Activated naive CD8-positive, alpha-beta T cell treated with anti-CD3 and anti-CD28 coated beads, Interleukin-2, amount 10 ng/mL, durations not matched to agents 7 days and 5 days (primary cell): ENCODE measurements at regions not wholly inside any gene's neighbourhood (a gene's known extent, or its start where the extent isn't known, plus 50 kb on each side); places are given as distances from the start of the nearest gene placed in this dataset.
"Not testable (repeated sequence)": the region's sequence is repeated elsewhere in the genome, so short reads cannot be mapped to it uniquely, and the experiment has no call there.

Source experiments
- ATAC-seq: fragments of 150-1000 bp; cut with Tn5 transposase; one replicate; pipeline ENCODE4 v1.10.0; 2021; ENCODE audit warnings: low read depth, moderate library complexity
- POLR2A ChIA-PET: fragments of 350-600 bp; sonication (Branson Sonifier 250); formaldehyde crosslinking; loops from one replicate; lab custom pipeline; 2021; ENCODE audit warnings: antibody characterized with exemption; lab: Charles Lee
- DNase-seq: peaks from one replicate; pipeline ENCODE4 v3.0.0; 2021
- H3K27ac Mint-ChIP-seq: one replicate; pipeline ENCODE4 v1.8.0; 2022; ENCODE audit warnings: mild to moderate bottlenecking, mixed read lengths
- H3K27me3 Mint-ChIP-seq: one replicate; pipeline ENCODE4 v1.8.0; 2022; ENCODE audit warnings: mild to moderate bottlenecking, moderate library complexity, mixed read lengths
- H3K36me3 Mint-ChIP-seq: one replicate; pipeline ENCODE4 v1.8.0; 2021; ENCODE audit warnings: mild to moderate bottlenecking, mixed read lengths
- H3K4me1 Mint-ChIP-seq: one replicate; pipeline ENCODE4 v1.8.0; 2021; ENCODE audit warnings: mixed read lengths
- H3K4me3 Mint-ChIP-seq: one replicate; pipeline ENCODE4 v1.8.0; 2022; ENCODE audit warnings: mild to moderate bottlenecking, moderate library complexity, mixed read lengths
- H3K9me3 Mint-ChIP-seq: one replicate; pipeline ENCODE4 v1.8.0; 2021; ENCODE audit warnings: mixed read lengths

GRCh38 chr20:12241065-12241464, 323.4 kb downstream of the BTBD3 start:
- H3K9me3 Mint-ChIP-seq: peaks cover 4% of the 10 kb centered on the region
- H3K27me3 Mint-ChIP-seq: no peaks in the 10 kb centered on the region
- DNase-seq (no peak), ATAC-seq (no peak)
- no peak overlapping the region for H3K27ac Mint-ChIP-seq
- H3K36me3 Mint-ChIP-seq: no peaks in the 10 kb centered on the region
- no peak overlapping the region for H3K4me3 Mint-ChIP-seq
- H3K4me1 Mint-ChIP-seq: no peaks in the 10 kb centered on the region
- POLR2A ChIA-PET: no interaction called here

GRCh38 chr20:12243327-12243726, 325.6 kb downstream of the BTBD3 start:
- ATAC-seq: no peak
- H3K27ac Mint-ChIP-seq: no peak overlapping the region
- POLR2A ChIA-PET: no interaction called here
- H3K4me1 Mint-ChIP-seq: no peaks in the 10 kb centered on the region
- H3K4me3 Mint-ChIP-seq: no peak overlapping the region
- H3K27me3 Mint-ChIP-seq: no peaks in the 10 kb centered on the region
- H3K9me3 Mint-ChIP-seq: peaks cover 6% of the 10 kb centered on the region
- DNase-seq: no peak
- H3K36me3 Mint-ChIP-seq: no peaks in the 10 kb centered on the region

- no peak overlapping the region for H3K4me3 Mint-ChIP-seq
- H3K36me3 Mint-ChIP-seq: no peaks in the 10 kb centered on the region
- no peaks in the 10 kb centered on the region for H3K27me3 Mint-ChIP-seq
- no peak for ATAC-seq
- H3K4me1 Mint-ChIP-seq: no peaks in the 10 kb centered on the region
- H3K27ac Mint-ChIP-seq: no peak overlapping the region
- peaks cover 10% of the 10 kb centered on the region for H3K9me3 Mint-ChIP-seq
- POLR2A ChIA-PET: no interaction called here
- no peak for DNase-seq
Observed at GRCh38 chr20:12248481-12248880, 330.8 kb downstream of the BTBD3 start.

GRCh38 chr20:12250661-12251060, 333.0 kb downstream of the BTBD3 start:
- DNase-seq, H3K36me3 Mint-ChIP-seq, H3K27ac Mint-ChIP-seq, POLR2A ChIA-PET, H3K27me3 Mint-ChIP-seq, H3K4me3 Mint-ChIP-seq, H3K4me1 Mint-ChIP-seq, ATAC-seq: not testable (repeated sequence)
- peaks cover 10% of the 10 kb centered on the region for H3K9me3 Mint-ChIP-seq

- no peak overlapping the region for H3K4me3 Mint-ChIP-seq
- no peak for DNase-seq
- no peak for ATAC-seq
- H3K36me3 Mint-ChIP-seq: no peaks in the 10 kb centered on the region
- H3K27ac Mint-ChIP-seq: no peak overlapping the region
- no peaks in the 10 kb centered on the region for H3K4me1 Mint-ChIP-seq
- no peaks in the 10 kb centered on the region for H3K27me3 Mint-ChIP-seq
- POLR2A ChIA-PET: no interaction called here
- peaks cover 6% of the 10 kb centered on the region for H3K9me3 Mint-ChIP-seq
Observed at GRCh38 chr20:12252793-12253192, 335.1 kb downstream of the BTBD3 start.

- H3K4me3 Mint-ChIP-seq: no peak overlapping the region
- no peak overlapping the region for H3K27ac Mint-ChIP-seq
- H3K4me1 Mint-ChIP-seq: no peaks in the 10 kb centered on the region
- POLR2A ChIA-PET: no interaction called here
- no peaks in the 10 kb centered on the region for H3K27me3 Mint-ChIP-seq
- no peak for ATAC-seq
- H3K36me3 Mint-ChIP-seq: no peaks in the 10 kb centered on the region
- peaks cover 4% of the 10 kb centered on the region for H3K9me3 Mint-ChIP-seq
- no peak for DNase-seq
Observed at GRCh38 chr20:12255461-12255970, 337.8 kb downstream of the BTBD3 start.

GRCh38 chr20:12256806-12257205, 339.1 kb downstream of the BTBD3 start:
- no peaks in the 10 kb centered on the region for H3K36me3 Mint-ChIP-seq
- H3K27ac Mint-ChIP-seq: no peak overlapping the region
- H3K27me3 Mint-ChIP-seq: no peaks in the 10 kb centered on the region
- H3K4me1 Mint-ChIP-seq: no peaks in the 10 kb centered on the region
- H3K9me3 Mint-ChIP-seq: peaks cover 1% of the 10 kb centered on the region
- ATAC-seq: no peak
- no peak overlapping the region for H3K4me3 Mint-ChIP-seq
- POLR2A ChIA-PET: no interaction called here
- DNase-seq: no peak

GRCh38 chr20:12262747-12263146, 345.1 kb downstream of the BTBD3 start:
- Mint-ChIP-seq H3K4me1 (no peaks in the 10 kb centered on the region), H3K27ac (no peak overlapping the region)
- POLR2A ChIA-PET: no interaction called here

GRCh38 chr20:12264711-12265110, 347.0 kb downstream of the BTBD3 start:
- no peaks in the 10 kb centered on the region for H3K4me1 Mint-ChIP-seq
- no peaks in the 10 kb centered on the region for H3K9me3 Mint-ChIP-seq
- no peak overlapping the region for H3K4me3 Mint-ChIP-seq
- no peaks in the 10 kb centered on the region for H3K36me3 Mint-ChIP-seq
- no peak overlapping the region for H3K27ac Mint-ChIP-seq
- DNase-seq (no peak), ATAC-seq (no peak)
- no peaks in the 10 kb centered on the region for H3K27me3 Mint-ChIP-seq
- POLR2A ChIA-PET: no interaction called here

More at GRCh38 chr20:12262747-12263146, 345.1 kb downstream of the BTBD3 start:
- H3K4me3 Mint-ChIP-seq: no peak overlapping the region
- no peaks in the 10 kb centered on the region for H3K27me3 Mint-ChIP-seq
- no peaks in the 10 kb centered on the region for H3K9me3 Mint-ChIP-seq
- DNase-seq: no peak
- no peak for ATAC-seq
- no peaks in the 10 kb centered on the region for H3K36me3 Mint-ChIP-seq

- no peak for DNase-seq
- no peak overlapping the region for H3K4me3 Mint-ChIP-seq
- no peak for ATAC-seq
- POLR2A ChIA-PET: no interaction called here
- H3K4me1 Mint-ChIP-seq: no peaks in the 10 kb centered on the region
- no peaks in the 10 kb centered on the region for H3K36me3 Mint-ChIP-seq
- no peaks in the 10 kb centered on the region for H3K27me3 Mint-ChIP-seq
- no peak overlapping the region for H3K27ac Mint-ChIP-seq
- H3K9me3 Mint-ChIP-seq: no peaks in the 10 kb centered on the region
Observed at GRCh38 chr20:12265662-12266061, 348.0 kb downstream of the BTBD3 start.

- Mint-ChIP-seq H3K36me3 (no peaks in the 10 kb centered on the region), H3K27ac (no peak overlapping the region), H3K9me3 (no peaks in the 10 kb centered on the region), H3K4me3 (no peak overlapping the region), H3K4me1 (no peaks in the 10 kb centered on the region), H3K27me3 (no peaks in the 10 kb centered on the region)
- POLR2A ChIA-PET: no interaction called here
- DNase-seq (no peak), ATAC-seq (no peak)
Observed at GRCh38 chr20:12269579-12269978, 351.9 kb downstream of the BTBD3 start.

- no peaks in the 10 kb centered on the region for H3K4me1 Mint-ChIP-seq
- no peak for ATAC-seq
- DNase-seq: no peak
- no peaks in the 10 kb centered on the region for H3K27me3 Mint-ChIP-seq
- H3K4me3 Mint-ChIP-seq: no peak overlapping the region
- H3K27ac Mint-ChIP-seq: no peak overlapping the region
- POLR2A ChIA-PET: no interaction called here
- H3K36me3 Mint-ChIP-seq: no peaks in the 10 kb centered on the region
- H3K9me3 Mint-ChIP-seq: no peaks in the 10 kb centered on the region
Observed at GRCh38 chr20:12270863-12271262, 353.2 kb downstream of the BTBD3 start.

- Mint-ChIP-seq H3K4me1 (no peaks in the 10 kb centered on the region), H3K9me3 (no peaks in the 10 kb centered on the region), H3K27ac (no peak overlapping the region), H3K4me3 (no peak overlapping the region), H3K27me3 (no peaks in the 10 kb centered on the region), H3K36me3 (no peaks in the 10 kb centered on the region)
- ATAC-seq: no peak
- DNase-seq: no peak
- POLR2A ChIA-PET: no interaction called here
Observed at GRCh38 chr20:12276011-12276673, 358.4 kb downstream of the BTBD3 start.

GRCh38 chr20:12287575-12287974, 369.9 kb downstream of the BTBD3 start:
- H3K4me1 Mint-ChIP-seq: no peaks in the 10 kb centered on the region
- H3K36me3 Mint-ChIP-seq: no peaks in the 10 kb centered on the region
- H3K27ac Mint-ChIP-seq: no peak overlapping the region
- POLR2A ChIA-PET: no interaction called here
- H3K27me3 Mint-ChIP-seq: no peaks in the 10 kb centered on the region
- ATAC-seq: no peak
- DNase-seq: no peak
- no peak overlapping the region for H3K4me3 Mint-ChIP-seq
- no peaks in the 10 kb centered on the region for H3K9me3 Mint-ChIP-seq
